GM19025 (cell line): ENCODE measurements at regions not wholly inside any gene's neighbourhood (a gene's known extent, or its start where the extent isn't known, plus 50 kb on each side); places are given as distances from the start of the nearest gene placed in this dataset.
"Not testable (repeated sequence)": the region's sequence is repeated elsewhere in the genome, so short reads cannot be mapped to it uniquely, and the experiment has no call there.

Source experiments
- ATAC-seq: cut with Tn5 transposase; IDR thresholded peaks from one replicate; pipeline ENCODE4 v1.9.1; 2021; ENCODE audit warnings: mild to moderate bottlenecking, low read depth, moderate library complexity; ENCODE audit not compliant: unreplicated experiment

- ATAC-seq, result not testable (repeated sequence)
These were observed 75.8 kb upstream of the MSX2 start for GRCh38 chr5:174648618-174649017.

- no peak for ATAC-seq
These were observed 75.0 kb upstream of the MSX2 start for GRCh38 chr5:174649391-174649790.

GRCh38 chr5:174654442-174654841 lies 69.9 kb upstream of the MSX2 start:
- ATAC-seq, result no peak

GRCh38 chr5:174655351-174655750 lies 69.0 kb upstream of the MSX2 start:
- no peak for ATAC-seq

- no peak for ATAC-seq
These were observed 60.1 kb upstream of the MSX2 start for GRCh38 chr5:174664180-174664850.

GRCh38 chr5:174665347-174665746 lies 59.0 kb upstream of the MSX2 start:
- no peak for ATAC-seq

- ATAC-seq, result no peak
These were observed 56.9 kb upstream of the MSX2 start for GRCh38 chr5:174667526-174667925.

GRCh38 chr5:174668349-174668748 lies 56.0 kb upstream of the MSX2 start:
- no peak for ATAC-seq
